Medulla oblongata (tissue), 1 donor: ENCODE measurements at regions not wholly inside any gene's neighbourhood (a gene's known extent, or its start where the extent isn't known, plus 50 kb on each side); places are given as distances from the start of the nearest gene placed in this dataset.
A peak's percentile ranks its signal among the peaks of the same experiment; 100 is the strongest.

ENCODE experiments used
- DNase-seq: peaks from one replicate; pipeline ENCODE4 v3.0.0-alpha.2; 2015; ENCODE audit errors: extremely low spot score

DNA sequence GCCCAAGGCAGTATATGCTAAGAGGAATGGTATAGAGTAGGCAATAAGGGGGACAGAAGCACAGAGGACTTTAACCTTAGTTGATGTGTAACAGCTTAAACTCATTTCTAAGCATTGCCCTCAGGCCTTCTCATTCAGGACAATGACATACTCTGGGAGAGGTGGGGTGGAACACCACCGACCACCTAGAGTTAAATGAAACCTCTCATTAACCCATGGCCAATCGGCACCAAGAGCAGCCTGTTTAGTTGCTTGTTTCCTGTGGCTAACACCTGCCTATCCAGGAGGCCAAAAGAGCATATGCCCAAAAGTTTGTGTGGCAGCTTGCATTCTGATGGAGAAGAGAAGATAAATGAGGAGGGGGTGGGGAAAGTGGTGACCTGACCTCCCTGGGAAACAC is 50.0 kb downstream of the PABIR2 start:
- no peak for DNase-seq

DNA sequence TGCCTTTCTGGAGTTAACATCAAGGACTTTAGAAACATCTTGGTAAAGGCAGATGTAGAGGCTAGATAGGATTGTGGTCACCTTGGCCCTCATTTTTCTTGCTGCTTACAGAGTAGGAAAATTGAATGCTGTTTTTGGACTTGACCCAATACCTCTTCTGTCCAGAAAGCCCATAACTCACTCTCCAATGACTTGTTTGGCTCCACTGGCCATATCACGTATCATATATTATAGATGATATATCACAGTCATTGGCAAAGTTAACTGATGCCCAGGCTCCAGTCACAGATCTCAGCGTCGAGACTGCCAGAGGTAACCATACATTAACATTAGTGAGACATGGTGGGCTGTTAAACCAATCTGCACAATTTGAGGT is 50.6 kb downstream of the PABIR2 start:
- DNase-seq = no peak

DNA sequence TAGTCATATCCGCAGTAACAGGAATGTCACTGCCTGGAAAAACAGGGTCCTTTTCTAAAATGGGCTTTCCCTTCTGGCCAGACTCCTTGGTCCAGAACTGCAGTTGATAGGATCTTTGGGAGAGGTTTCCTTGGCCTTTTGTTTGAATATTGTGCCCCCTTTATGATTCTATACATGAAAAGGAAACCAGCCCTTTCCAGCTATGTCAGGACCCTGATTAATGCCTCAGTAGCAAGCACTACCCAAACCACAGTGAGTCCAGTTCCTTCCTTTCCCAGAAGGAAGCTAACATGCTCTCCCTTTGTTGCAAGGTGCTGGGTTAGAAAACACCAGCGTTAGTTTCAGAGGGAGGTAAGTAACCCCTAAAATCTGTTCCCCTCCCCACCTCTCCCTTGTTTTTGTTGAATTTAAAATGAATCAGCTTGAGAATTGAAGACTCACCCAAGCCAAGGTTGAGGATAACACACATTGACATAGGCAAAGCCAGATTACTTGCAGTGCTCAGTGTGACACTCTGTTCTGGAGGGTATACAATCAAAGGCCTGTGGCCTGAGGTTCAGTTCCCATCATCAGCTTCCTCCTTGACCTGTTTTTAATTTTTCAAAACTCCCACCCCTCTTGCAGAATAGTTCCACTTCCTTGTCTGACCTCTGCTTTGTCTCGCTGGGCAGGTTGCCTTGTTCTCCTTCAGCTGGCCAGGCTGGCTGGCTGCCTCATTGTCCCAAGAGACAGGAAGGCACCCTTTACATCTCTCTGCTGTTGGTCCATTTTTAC is 51.2 kb downstream of the PABIR2 start:
- peak; percentile 22 for DNase-seq

DNA sequence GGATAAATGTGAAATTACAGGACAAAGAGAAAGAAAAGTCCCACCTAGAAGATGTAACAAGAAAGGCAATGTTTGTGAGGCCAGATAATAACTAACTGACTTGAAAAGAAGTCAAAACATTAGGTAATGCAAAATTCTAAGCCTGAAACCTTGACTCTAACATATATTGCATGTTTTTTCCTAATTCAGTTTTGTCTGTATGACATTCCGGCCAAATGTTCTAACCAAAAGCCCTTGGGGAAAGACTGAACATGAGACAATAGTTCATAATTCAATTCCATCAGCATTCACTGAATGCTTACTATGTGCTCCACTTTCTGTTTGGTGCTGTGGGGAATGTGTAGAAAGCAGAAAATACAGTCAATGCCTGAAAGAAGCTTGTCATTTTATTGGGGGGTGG is 53.9 kb downstream of the PABIR2 start:
- no peak for DNase-seq

DNA sequence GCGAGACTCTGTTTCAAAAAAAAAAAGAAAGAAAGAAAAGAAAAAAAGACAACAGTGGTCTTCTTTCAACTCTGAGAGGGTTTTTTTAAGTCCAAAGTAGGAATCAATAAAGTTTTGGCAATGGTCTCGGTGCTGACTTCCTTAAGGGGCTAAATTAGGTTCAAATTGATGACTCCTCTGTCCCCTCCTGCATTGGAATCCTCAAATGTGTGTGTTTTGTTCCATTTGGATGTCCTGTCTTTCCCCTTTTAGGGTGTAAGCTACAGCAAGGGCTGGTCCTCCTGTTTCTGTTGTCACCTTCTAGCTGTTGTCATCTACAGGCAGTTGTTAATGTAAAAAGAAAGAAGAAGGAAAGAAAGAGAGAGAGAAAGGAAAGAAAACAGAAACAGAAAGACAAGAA is 54.4 kb downstream of the PABIR2 start:
- no peak for DNase-seq

DNA sequence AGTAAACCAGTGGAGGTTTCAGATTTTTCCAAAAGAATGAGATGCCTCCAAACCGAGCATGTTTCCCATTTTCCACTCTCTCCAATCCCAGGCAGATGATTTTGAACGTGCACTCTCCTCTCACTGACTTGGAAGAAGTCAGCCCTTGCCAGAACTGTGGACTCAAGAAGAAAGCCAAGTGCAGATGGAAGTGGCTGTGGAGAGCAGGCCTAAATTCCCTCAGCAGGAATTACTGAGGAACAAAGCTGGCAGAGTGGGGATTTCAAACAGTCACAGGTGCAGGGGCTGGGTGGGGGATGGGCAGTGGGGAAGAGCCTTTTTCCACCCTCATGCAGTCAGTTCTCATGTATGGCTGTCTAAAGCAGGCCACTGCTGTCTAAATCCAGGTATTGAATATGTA is 55.3 kb downstream of the PABIR2 start:
- DNase-seq = no peak

DNA sequence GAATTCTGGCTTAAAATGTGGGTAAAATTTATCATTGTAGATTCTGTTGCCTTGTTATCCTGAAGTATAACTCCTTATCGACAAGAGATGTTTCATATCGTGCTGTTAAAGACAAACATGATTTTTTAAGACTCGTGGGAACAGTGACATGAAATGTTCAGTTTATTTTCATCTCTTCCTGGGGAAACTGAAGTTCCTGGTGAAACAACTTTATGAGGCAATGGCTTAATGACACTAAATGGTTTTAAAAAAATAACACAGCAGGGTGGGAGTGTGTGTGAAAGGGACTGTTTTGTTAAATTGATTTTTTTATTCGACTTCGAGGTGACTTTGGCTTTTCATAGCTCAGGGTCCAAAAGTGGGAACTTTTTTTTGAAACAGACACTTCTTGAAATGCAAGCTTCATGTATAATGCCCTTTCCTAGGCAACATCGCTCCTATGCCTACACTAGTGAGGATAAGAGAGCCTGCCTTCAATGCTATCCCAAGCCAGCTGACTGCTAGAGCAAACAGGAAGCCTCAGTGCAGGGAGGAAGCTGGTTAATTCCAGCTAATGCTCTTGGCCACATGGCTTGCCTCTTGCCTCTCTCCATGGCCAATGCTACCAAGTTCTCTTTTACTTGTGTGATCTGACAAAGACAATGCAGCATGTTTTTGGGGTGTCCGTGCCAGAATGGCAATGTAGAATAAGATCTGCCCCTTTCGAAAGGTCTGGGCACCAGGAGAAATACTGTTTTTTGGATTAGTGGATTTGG is 57.8 kb downstream of the PABIR2 start:
- DNase-seq = no peak

DNA sequence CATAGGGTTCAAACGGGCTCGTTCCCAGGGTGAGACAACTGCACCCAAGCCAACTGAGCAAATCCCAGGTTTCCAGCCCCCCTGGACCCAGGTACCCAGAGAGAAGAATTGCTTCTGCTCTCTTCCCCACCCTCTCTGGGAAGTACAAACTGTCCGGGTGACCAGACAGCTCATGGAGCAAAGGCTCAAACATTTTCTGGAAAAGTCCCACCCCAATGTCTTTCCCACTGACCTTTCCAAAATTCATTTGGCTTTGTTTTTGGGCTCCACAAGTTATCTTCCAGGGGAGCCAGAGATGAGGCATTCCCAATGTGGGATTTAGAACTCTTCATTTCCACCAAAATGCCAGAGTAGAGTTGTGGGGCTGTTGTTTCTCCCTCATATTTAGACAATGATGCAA is 58.6 kb downstream of the PABIR2 start:
- no peak for DNase-seq

DNA sequence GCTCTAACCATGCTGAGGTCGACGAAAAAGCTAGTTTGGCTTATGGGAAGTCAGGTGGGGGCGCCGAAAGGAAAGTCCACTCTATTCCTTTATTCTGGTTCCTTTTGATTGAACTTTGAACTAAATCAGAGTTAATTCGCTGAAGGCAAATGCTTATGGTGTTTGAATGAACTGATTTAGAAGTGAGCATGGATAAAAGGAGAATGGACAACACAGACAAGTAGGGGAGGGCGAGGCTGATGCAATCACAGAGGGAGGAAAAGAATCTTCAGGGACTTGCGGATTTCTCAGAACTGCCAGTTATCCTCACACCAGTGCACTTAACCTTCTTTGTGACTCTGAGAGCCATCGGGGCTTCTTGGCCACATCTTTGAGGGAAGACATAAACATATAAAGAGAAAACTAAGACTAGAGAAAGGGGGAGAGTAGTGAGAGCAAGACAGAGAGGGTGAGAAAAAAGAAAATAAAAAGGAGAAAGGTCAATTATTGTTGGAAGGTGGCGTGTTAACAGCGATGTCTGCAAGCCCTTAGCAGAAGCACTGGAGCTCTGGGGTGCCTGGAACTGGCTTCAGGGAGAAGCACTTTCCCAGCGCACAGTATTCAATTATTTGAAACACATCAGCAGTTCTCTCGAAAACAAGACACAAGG is 59.2 kb downstream of the PABIR2 start:
- no peak for DNase-seq

DNA sequence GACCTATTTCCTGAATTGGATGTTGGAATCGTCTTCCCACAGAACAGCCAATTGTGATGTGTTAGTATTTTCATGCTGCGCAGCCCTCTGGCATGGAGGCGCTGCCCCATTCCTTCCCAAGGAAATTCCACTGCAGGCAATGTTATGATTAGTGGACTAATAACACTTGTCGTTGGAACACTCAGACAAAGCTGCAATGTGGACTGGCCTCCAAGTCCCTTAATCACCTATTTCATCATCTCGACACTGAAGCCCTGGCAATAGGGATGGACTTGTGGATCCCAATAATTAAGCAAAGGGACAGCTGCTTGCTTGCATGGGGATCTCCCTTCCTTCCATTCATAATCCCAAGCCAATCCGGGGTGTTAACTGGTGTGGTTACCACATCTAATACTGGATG is 59.9 kb downstream of the PABIR2 start:
- DNase-seq = no peak

DNA sequence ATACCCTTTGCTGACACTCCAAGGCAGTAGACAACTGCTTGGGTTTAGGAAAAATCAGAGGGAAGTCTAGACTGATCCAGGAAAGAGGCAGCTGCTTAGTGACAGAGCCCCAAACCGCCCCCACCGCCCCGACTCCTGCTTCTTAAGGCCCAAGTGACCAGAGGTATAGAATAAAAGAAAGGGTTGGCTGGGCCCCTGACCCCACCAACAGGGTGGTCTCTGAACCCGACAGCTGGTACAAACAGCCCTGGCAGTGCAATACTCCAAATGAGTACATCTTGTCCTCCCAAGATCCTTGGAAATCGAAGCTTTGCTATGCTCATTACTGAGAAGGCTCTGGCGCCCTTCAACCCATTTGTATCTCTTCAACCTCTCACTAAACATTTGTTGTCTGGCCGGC is 60.6 kb downstream of the PABIR2 start:
- no peak for DNase-seq

DNA sequence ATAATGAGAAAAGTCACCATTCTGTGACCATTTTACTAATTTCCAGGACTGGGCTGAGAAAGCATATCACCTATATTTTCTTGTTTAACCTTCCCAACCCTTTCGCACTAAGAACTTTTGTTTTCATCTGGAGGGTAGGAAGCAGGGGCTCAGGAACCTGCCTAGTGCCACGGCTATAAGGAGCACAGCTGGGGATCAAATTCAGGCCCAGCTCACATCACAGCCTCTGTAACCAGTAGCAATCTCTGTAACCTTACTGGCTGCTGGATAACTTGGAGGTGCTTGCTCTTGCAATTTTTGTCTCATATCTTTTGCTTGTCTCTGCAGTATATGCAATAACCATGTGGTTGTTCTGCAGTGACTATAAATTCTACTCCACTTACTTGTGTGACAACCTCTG is 62.0 kb downstream of the PABIR2 start:
- DNase-seq = no peak

DNA sequence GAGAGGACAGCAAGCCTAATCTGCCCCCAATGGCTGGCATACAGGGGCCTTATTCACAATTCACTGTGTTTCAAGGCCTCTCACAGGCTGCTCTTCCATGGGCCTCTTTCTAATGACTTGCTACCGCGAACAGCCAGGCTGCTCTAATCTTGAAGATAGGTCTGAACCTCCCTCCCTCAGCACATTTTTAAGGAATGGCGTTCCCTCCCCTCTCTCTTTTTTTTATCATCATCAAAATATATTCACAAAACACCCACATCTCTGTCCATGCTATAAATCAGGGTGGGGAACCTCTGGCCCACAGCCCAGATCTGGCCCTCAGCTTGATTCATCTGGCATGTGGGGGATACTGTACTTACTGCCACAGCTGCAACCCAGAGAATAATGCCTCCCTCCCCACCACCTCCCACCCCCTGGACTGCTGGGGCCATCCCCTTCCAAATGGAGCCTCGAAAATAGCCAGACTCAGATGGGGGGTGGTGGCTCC is 62.5 kb downstream of the PABIR2 start:
- DNase-seq = no peak

DNA sequence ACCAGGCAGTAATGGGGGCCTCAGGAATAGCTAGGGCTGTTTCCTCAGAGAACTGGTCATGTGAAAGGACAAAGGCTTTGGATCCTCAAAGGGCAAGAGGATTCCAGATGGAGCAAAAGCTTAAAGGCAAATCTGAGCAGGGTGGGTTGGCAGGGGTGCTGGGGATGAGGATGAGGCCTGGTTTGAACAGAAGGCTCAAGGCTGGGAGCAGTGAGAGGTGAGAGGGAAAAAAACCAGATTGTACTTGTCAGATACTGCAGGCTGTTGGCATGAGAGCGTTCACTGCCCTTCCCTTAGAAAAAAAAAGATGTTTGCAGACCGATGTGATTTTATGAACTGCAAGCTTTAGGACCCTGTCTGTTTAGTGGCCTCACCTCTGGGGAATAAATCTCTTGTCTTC is 63.4 kb downstream of the PABIR2 start:
- DNase-seq = no peak

DNA sequence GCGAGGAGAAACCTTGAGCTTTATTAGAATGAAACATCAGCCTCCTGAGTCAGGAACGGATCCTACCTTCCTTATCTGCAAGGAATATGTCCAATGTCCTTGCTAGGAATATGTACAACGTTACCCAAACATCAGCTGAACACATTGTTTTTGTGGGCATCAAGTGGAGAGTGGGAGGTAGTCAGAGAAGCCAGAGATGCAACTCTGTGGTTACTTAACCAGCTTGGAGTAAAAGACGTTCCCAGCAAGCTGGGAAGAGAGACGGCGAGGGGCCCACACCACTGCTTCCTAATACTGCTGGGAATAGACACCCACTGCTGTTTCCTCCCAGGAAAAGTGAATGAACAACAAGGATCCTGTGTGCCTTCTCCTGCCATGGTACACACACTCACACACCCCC is 64.3 kb downstream of the PABIR2 start:
- no peak for DNase-seq

DNA sequence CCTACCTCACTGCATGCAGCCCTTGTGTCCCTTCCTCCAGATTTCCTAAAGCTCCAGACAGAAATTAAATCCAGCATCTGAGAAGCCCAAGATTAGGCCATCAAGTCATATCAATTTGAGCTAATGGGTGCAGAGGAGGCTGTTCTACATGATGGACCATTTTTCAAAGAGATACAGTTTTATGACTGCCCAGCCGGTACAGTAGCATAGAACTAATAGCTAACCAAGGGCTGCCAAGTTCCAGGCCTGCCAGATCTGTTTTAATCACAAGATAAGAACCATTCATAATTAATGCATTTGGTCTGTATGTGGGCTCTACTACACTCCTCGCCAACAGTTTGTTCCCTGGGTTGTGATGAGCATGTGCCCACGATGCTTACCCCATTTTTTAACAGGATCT is 64.9 kb downstream of the PABIR2 start:
- no peak for DNase-seq

DNA sequence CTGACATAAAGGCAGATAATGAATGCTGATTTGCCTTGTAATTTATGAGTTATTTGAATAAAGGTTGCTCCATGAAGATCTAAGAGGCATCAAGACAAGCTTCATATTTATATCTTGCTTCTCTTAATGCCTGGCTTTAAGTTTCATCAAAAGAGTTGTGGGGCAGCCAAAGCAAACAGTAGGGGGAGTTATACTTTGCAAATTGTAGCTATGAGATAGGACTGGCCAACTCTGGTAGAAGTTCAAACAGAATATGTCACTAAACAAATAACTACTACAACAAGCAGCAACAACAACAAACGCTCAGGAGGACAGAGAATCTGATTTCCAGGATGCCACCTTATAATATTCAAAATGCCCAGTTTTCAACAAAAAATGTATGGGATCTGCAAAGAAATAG is 69.1 kb upstream of the PLAC1 start:
- no peak for DNase-seq

DNA sequence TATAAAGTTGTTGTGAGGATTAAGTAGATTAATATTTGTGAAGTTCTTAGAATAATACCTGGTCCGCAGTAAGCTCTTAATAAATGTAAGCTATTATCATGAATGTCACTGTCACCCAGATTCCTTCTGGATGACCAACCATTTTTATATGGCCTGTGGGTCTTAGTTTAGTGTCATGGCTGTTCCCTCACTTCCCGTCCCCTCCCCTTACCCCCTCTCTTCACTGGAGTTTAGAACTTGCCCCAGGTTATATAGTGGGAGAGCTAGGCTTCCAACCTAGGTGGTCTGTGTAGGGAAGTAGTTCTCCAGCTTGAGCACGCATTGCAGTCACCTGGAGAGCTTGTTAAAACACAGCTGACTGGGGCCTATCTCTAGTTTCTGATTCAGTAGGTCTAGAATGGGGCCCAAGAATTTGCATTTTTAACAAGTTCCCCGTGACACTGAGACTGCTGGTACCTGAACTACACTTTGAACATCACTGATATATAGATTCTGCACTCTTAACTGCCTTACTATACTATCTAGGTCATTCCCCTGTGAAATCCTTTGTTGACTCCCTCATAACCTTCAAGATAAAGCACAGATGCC is 66.9 kb upstream of the PLAC1 start:
- no peak for DNase-seq

DNA sequence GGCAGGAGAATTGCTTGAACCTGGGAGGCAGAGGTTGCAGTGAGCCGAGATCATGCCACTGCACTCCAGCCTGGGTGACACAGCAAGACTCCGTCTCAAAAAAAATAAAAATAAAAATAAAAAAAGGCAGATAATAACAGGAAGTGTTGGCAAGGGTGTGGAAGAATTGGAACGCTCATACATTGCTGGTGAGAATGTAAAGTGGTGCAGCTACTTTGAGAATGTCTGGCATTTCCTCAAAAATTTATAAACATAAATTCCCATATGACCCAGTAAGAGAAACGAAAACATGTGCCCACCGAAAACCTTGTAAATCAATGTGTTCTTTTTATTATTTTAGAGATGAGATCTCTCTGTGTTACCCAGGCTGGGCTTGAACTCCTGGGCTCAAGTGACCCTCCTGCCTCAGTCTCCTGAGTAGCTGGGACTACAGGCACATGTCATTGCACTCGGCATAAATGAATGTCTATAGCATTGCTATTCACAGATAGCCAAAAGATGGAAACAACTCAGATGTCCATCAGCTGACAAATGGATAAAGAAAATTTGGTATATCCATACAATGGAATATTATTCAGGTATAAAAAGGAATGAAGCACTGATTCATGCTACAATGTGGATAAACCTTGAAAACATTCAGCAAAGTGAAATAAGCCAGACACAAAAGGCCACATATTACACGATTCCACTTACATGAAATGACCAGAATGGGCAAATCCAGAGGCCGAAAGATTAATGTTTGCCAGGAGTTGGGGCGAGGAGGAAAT is 63.7 kb upstream of the PLAC1 start:
- no peak for DNase-seq

DNA sequence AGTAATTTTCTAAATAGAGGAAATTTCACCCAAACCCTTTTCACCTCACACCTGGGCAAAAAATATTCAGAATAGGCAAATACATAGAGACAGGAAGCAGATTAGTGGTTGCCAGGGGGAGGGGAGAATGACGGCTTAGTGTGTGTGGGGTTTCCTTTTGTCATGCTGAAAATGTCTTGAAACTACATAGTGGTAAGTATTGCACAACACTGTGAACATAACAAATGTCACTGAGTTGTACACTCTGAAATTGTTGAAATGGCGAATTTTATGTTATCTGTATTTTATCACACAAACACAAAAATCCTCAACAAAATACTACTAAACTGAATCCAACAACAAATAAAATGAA is 60.7 kb upstream of the PLAC1 start:
- DNase-seq = no peak

DNA sequence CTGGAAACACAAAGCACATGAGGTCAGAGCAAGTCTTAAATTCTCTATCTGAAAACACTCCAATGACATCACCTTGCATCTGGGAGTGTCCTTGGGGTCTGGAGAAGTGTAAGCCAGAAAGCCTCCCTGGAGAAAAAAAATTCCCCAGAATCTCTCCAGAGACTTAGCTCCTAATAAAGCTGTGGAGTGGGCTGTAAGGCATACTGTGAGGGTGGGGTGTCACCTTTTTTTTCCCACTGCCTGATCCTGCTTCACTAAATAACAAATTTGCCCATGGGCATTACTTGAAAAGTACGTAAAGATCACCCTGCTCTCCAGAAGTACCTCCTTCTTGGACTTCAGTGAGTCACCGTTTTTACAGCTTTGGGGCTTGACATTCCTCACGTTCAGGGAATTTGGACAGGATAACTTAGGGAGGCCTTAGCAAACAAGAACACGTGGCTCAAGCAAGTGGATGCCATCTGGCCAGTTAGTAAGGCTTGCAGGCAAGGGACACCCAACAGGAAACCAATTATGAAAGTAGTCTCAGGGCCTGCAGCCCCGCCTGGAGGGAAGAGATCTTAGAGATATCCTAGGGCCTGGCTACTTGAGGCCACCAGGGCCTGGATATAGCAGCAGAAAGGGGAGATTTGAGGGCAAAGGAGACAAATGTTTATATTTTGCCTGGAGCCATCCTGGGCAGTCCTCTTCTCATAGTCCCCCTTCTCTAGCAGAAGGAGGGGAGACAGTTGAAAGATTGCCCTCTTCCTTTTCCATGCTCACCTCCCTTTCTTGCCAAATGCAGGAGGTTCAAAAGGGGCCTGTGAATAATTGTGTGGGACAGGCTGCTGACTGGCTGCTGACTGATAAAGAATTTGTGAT is 60.1 kb upstream of the PLAC1 start:
- no peak for DNase-seq
